SK-N-MC (cell line): ENCODE measurements at regions not wholly inside any gene's neighbourhood (a gene's known extent, or its start where the extent isn't known, plus 50 kb on each side); places are given as distances from the start of the nearest gene placed in this dataset.

Experiments used
- EZH2 ChIP-seq: fragments of 200-600 bp; sonication (generic); IDR thresholded peaks from one replicate; pipeline ENCODE4 v1.6.1; 2017; ENCODE audit warnings: antibody characterized with exemption
- POLR2AphosphoS5 ChIP-seq: IDR thresholded peaks from 2 replicates; pipeline ENCODE4 v1.6.1; 2012; ENCODE audit warnings: mild to moderate bottlenecking, low read depth, low read length, borderline replicate concordance

DNA sequence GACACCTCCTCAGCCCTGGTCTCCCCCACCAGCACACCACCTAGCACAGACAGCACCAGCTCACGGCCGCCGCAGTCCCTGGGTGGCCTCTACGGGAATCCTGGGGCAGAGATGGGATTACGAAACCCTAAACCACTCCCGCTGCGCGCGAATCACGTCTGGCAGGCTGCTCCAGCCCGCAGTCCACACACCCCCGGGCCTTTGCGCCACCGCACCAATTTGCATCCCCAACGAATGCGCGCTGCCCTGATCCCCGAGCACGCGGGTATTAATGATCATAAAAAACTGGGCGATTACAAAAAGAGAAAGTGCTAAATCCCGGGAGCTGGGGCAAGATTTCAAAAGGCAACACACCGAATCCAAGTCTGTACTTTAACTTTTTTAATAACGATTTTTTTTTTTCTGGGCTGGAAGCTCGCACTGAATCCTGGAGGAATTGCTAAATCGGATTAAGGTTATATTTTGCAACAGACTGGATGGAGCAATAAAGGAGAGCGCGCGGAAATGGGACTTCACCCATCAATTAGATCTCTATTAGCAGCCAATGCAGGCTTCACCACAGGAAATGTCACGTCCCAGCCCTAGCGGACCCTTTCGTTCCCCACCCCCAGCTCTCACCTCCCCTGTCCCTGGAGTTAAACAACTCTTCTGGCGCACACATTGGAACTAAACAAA lies 69.8 kb upstream of the TMEM33 start:
- TF ChIP-seq EZH2 (no peak), POLR2AphosphoS5 (no peak)
